HEK293T (cell line): ENCODE measurements at regions not wholly inside any gene's neighbourhood (a gene's known extent, or its start where the extent isn't known, plus 50 kb on each side); places are given as distances from the start of the nearest gene placed in this dataset.

Experiments
- CTCF ChIA-PET: fragments of 350-600 bp; formaldehyde crosslinking; extraction: SDS; loops from one replicate; lab custom pipeline; 2021; ENCODE audit warnings: antibody characterized with exemption, inconsistent platforms; lab: Yijun Ruan, JAX
- POLR2A ChIA-PET: fragments of 350-600 bp; formaldehyde crosslinking; extraction: SDS; loops from one replicate; lab custom pipeline; 2020; ENCODE audit warnings: antibody characterized with exemption, inconsistent platforms; lab: Yijun Ruan, JAX
- DNase-seq: peaks from one replicate; pipeline ENCODE4 v3.0.0; 2012; ENCODE audit warnings: mixed read lengths; ENCODE audit errors: extremely low spot score
- ARNT ChIP-seq: fragments of 450-650 bp; IDR thresholded peaks from 2 replicates; pipeline ENCODE4 v1.6.1; 2017; ENCODE audit warnings: mild to moderate bottlenecking
- BHLHE40 ChIP-seq: fragments of 450-650 bp; IDR thresholded peaks from 2 replicates; pipeline ENCODE4 v1.6.1; 2016; ENCODE audit warnings: mild to moderate bottlenecking, moderate library complexity, borderline replicate concordance
- CTBP1 ChIP-seq: fragments of 450-650 bp; IDR thresholded peaks from 2 replicates; pipeline ENCODE4 v1.6.1; 2016; ENCODE audit warnings: borderline replicate concordance
- ELF4 ChIP-seq: fragments of 450-650 bp; IDR thresholded peaks from 2 replicates; pipeline ENCODE4 v1.6.1; 2017; ENCODE audit warnings: antibody characterized with exemption
- FOXA1 ChIP-seq: fragments of 450-650 bp; IDR thresholded peaks from 2 replicates; pipeline ENCODE4 v1.6.1; 2016; ENCODE audit warnings: mild to moderate bottlenecking
- FOXK2 ChIP-seq: fragments of 450-650 bp; IDR thresholded peaks from 2 replicates; pipeline ENCODE4 v1.6.1; 2016; ENCODE audit warnings: mild to moderate bottlenecking
- FOXM1 ChIP-seq: fragments of 450-650 bp; IDR thresholded peaks from 2 replicates; pipeline ENCODE4 v1.6.1; 2017; ENCODE audit warnings: mild to moderate bottlenecking, borderline replicate concordance
- HDGF ChIP-seq: fragments of 450-650 bp; IDR thresholded peaks from 2 replicates; pipeline ENCODE4 v1.6.1; 2017; ENCODE audit warnings: antibody characterized with exemption, borderline replicate concordance
- L3MBTL2 ChIP-seq: fragments of 450-650 bp; conservative IDR thresholded peaks from 2 replicates; pipeline ENCODE4 v1.6.1; 2016; ENCODE audit warnings: mild to moderate bottlenecking
- LEF1 ChIP-seq: fragments of 450-650 bp; IDR thresholded peaks from 2 replicates; pipeline ENCODE4 v1.6.1; 2017; ENCODE audit warnings: mild to moderate bottlenecking, borderline replicate concordance
- NFRKB ChIP-seq: fragments of 450-650 bp; IDR thresholded peaks from 2 replicates; pipeline ENCODE4 v1.6.1; 2016; ENCODE audit warnings: mild to moderate bottlenecking, moderate library complexity
- PKNOX1 ChIP-seq: fragments of 450-650 bp; IDR thresholded peaks from 2 replicates; pipeline ENCODE4 v1.6.1; 2016
- SP1 ChIP-seq: fragments of 450-650 bp; IDR thresholded peaks from 2 replicates; pipeline ENCODE4 v1.6.1; 2017
- SUZ12 ChIP-seq: fragments of 450-650 bp; IDR thresholded peaks from 2 replicates; pipeline ENCODE4 v1.6.1; 2016; ENCODE audit warnings: mild to moderate bottlenecking
- TARDBP ChIP-seq: fragments of 450-650 bp; IDR thresholded peaks from 2 replicates; pipeline ENCODE4 v1.6.1; 2016
- ZNF384 ChIP-seq: fragments of 450-650 bp; IDR thresholded peaks from 2 replicates; pipeline ENCODE4 v1.6.1; 2016

- DNase-seq = no peak
- TF ChIP-seq TARDBP = no peak
- TF ChIP-seq LEF1 = no peak
- TF ChIP-seq L3MBTL2 = no peak
- no peak for TF ChIP-seq SUZ12
- no peak for TF ChIP-seq NFRKB
- TF ChIP-seq FOXK2 = no peak
- TF ChIP-seq SP1 = no peak
- no peak for TF ChIP-seq ZNF384
- TF ChIP-seq ELF4 = no peak
- TF ChIP-seq CTBP1 = no peak
- TF ChIP-seq FOXA1 = no peak
- no peak for TF ChIP-seq PKNOX1
- TF ChIP-seq HDGF = no peak
- no peak for TF ChIP-seq BHLHE40
- TF ChIP-seq FOXM1 = no peak
- no peak for TF ChIP-seq ARNT
- POLR2A ChIA-PET = no interaction called here
- CTCF ChIA-PET = no interaction called here
Observed at GRCh38 chr11:114845766-114846415, 167.6 kb downstream of the NXPE2 start.

GRCh38 chr11:114846416-114846791 is 168.1 kb downstream of the NXPE2 start:
- TF ChIP-seq ZNF384 (no peak), FOXM1 (no peak), ELF4 (no peak), PKNOX1 (no peak), FOXA1 (no peak), L3MBTL2 (no peak), SP1 (no peak), NFRKB (no peak), BHLHE40 (no peak), ARNT (no peak)
- CTCF ChIA-PET = interaction anchor here (0.8 kb wide), 1 partner anchor 46 kb away, joined by 6 read pairs; no protein-coding TSS in a partner anchor
- POLR2A ChIA-PET = no interaction called here
- DNase-seq = no peak

- TF ChIP-seq SUZ12 (no peak), ELF4 (no peak), HDGF (no peak), FOXK2 (no peak), PKNOX1 (no peak), FOXM1 (no peak), ZNF384 (no peak), LEF1 (no peak), CTBP1 (no peak), L3MBTL2 (no peak), SP1 (no peak), TARDBP (no peak), NFRKB (no peak), BHLHE40 (no peak), FOXA1 (no peak), ARNT (no peak)
- ChIA-PET CTCF (interaction anchor here (0.8 kb wide), 1 partner anchor 45 kb away, joined by 6 read pairs; no protein-coding TSS in a partner anchor), POLR2A (no interaction called here)
- no peak for DNase-seq
Observed at GRCh38 chr11:114847306-114847975, 169.1 kb downstream of the NXPE2 start.

GRCh38 chr11:114848027-114848426 is 169.7 kb downstream of the NXPE2 start:
- DNase-seq = no peak
- POLR2A ChIA-PET = no interaction called here
- CTCF ChIA-PET = interaction anchor here (0.7 kb wide), 1 partner anchor 1491 kb away, joined by 3 read pairs; no protein-coding TSS in a partner anchor
- TF ChIP-seq SP1 (no peak), CTBP1 (no peak), HDGF (no peak), SUZ12 (no peak), NFRKB (no peak), PKNOX1 (no peak), L3MBTL2 (no peak), LEF1 (no peak), FOXM1 (no peak), FOXA1 (no peak), ZNF384 (no peak), ARNT (no peak), BHLHE40 (no peak), FOXK2 (no peak), TARDBP (no peak), ELF4 (no peak)

GRCh38 chr11:114857281-114857680 is 179.0 kb downstream of the NXPE2 start:
- TF ChIP-seq ELF4 (no peak), FOXA1 (no peak), CTBP1 (no peak), TARDBP (no peak), HDGF (no peak), ZNF384 (no peak), ARNT (no peak), PKNOX1 (peak; percentile 32; the same call in 1 of the 2 replicates)
- CTCF ChIA-PET = no interaction called here
- DNase-seq = no peak
- POLR2A ChIA-PET = no interaction called here
